Ammon's horn (tissue), 1 donor: ENCODE measurements at regions not wholly inside any gene's neighbourhood (a gene's known extent, or its start where the extent isn't known, plus 50 kb on each side); places are given as distances from the start of the nearest gene placed in this dataset.
"Not testable (repeated sequence)": the region's sequence is repeated elsewhere in the genome, so short reads cannot be mapped to it uniquely, and the experiment has no call there.

Experiments used
- DNase-seq: peaks from one replicate; pipeline ENCODE4 v3.0.0-alpha.2; 2016; ENCODE audit warnings: low spot score

- DNase-seq: no peak
Measured at GRCh38 chr1:198411240-198411639, 129.2 kb downstream of the ATP6V1G3 start.

- no peak for DNase-seq
Measured at GRCh38 chr1:198408716-198409115, 131.8 kb downstream of the ATP6V1G3 start.

GRCh38 chr1:198404632-198405031 is 135.8 kb downstream of the ATP6V1G3 start:
- DNase-seq: not testable (repeated sequence)

GRCh38 chr1:198400063-198400462 is 140.4 kb downstream of the ATP6V1G3 start:
- DNase-seq: no peak

GRCh38 chr1:198399452-198399851 is 141.0 kb downstream of the ATP6V1G3 start:
- DNase-seq: no peak

GRCh38 chr1:198397208-198397808 is 143.2 kb downstream of the ATP6V1G3 start:
- DNase-seq: no peak

GRCh38 chr1:198391393-198392020 is 149.0 kb downstream of the ATP6V1G3 start:
- no peak for DNase-seq

- no peak for DNase-seq
Measured at GRCh38 chr1:198387587-198387986, 152.9 kb downstream of the ATP6V1G3 start.

GRCh38 chr1:198380275-198380674 is 160.2 kb downstream of the ATP6V1G3 start:
- no peak for DNase-seq

GRCh38 chr1:198377702-198378101 is 162.8 kb downstream of the ATP6V1G3 start:
- no peak for DNase-seq

- no peak for DNase-seq
Measured at GRCh38 chr1:198374288-198374687, 166.2 kb downstream of the ATP6V1G3 start.

GRCh38 chr1:198373376-198373775 is 167.1 kb downstream of the ATP6V1G3 start:
- DNase-seq: no peak
